ENCODE measurements at regions not wholly inside any gene's neighbourhood (a gene's known extent, or its start where the extent isn't known, plus 50 kb on each side); places are given as distances from the start of the nearest gene placed in this dataset.
A peak's percentile ranks its signal among the peaks of the same experiment; 100 is the strongest.

DNA sequence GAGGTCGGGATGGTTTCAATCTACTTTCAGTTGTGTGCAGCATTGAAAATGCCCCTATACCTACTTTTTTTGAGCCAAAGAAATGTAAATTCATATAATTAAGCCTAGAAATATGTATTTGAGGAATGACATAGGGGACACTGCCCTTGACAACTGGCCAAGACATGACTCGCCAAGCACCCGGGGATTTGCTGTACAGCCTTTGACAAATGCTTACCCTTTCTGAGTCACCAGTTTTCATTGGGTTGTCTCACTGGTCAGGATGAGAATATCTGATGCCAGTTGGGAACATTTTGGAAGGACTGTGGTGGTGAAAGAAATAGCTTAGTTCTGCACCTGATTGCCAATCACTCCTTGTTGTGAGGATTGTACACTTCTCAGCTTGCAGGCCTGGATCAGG is 166.8 kb upstream of the HABP2 start:
- TF ChIP-seq, protein P1, sequence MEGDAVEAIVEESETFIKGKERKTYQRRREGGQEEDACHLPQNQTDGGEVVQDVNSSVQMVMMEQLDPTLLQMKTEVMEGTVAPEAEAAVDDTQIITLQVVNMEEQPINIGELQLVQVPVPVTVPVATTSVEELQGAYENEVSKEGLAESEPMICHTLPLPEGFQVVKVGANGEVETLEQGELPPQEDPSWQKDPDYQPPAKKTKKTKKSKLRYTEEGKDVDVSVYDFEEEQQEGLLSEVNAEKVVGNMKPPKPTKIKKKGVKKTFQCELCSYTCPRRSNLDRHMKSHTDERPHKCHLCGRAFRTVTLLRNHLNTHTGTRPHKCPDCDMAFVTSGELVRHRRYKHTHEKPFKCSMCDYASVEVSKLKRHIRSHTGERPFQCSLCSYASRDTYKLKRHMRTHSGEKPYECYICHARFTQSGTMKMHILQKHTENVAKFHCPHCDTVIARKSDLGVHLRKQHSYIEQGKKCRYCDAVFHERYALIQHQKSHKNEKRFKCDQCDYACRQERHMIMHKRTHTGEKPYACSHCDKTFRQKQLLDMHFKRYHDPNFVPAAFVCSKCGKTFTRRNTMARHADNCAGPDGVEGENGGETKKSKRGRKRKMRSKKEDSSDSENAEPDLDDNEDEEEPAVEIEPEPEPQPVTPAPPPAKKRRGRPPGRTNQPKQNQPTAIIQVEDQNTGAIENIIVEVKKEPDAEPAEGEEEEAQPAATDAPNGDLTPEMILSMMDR (IDR thresholded peaks at IDR 0.05; ENCODE audit: low read depth, low read length): no peak
- peak; percentile 23 to 68 for DNase-seq (ENCODE audit: low read depth in 2 of 2)
- no peak overlapping the region for H3K4me3 ChIP-seq (replicated peaks in 1 of 2; ENCODE audit: low read depth in 2 of 2, low read length in 2 of 2)

DNA sequence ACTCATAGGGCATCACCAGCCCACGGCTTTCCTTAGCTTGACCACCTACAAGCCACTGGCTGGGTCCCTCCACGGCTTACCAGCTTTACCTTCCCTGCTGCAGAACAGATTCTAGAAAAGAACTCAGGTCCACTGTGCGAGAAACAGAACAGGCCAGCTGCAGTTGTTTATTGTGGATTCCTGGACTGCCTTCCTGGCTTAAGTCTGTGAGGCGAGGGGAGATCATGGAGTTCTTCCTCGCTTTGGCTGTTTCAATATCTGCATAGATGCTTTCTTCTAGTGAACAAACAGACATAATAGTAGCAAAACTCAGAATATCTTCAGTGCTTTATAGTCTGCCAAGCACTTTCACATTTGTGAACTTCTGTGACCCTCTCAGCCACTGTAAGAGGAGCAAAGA is 162.9 kb upstream of the HABP2 start:
- H3K4me3 ChIP-seq (replicated peaks in 1 of 2; ENCODE audit: low read depth in 2 of 2, low read length in 2 of 2): no peak overlapping the region
- TF ChIP-seq, protein P1 (IDR thresholded peaks at IDR 0.05; ENCODE audit: low read depth, low read length): no peak
- DNase-seq (ENCODE audit: low read depth in 2 of 2): no peak

DNA sequence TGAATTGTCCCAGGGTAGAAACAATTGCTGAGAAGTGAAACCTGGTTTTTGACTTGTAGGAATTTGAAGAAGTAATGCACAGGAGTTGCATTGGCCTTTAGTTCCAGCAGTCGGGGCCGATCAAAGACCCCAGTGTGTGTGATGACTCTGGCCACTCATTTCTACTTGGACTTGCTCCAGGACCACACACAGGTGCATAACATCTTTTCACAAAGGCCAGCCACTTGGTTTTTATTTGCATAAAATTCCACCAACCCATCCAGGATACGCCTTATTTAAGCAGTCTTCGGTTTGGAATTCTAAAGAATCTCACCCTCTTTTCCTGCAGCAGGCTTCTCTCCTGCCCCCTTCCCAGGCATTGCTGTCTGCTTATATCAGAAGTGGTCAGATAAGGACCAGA is 162.0 kb upstream of the HABP2 start:
- H3K4me3 ChIP-seq (replicated peaks in 1 of 2; ENCODE audit: low read depth in 2 of 2, low read length in 2 of 2): no peak overlapping the region
- DNase-seq (ENCODE audit: low read depth in 2 of 2): no peak
- TF ChIP-seq, protein P1 (IDR thresholded peaks at IDR 0.05; ENCODE audit: low read depth, low read length): no peak

DNA sequence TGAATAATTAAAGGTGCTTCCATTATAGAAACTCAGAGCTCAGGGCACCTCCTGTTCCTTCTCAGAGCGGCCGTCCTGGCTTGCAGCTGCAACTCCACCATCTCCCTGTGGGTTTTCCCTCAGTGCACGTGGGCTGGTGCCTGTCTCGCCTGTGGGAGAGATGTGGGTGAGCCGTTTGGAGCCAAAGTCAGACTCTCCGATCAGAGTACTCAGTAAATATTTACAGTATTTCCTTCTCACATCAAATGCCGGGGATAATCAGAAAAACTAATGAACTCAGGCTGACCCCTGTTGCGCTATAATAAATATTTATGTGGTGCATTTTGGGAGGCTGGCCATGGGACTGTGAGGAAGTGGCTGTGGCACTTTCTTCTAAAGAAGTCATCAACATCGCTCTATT is 155.8 kb upstream of the HABP2 start:
- no peak for DNase-seq (ENCODE audit: low read depth in 2 of 2)
- TF ChIP-seq, protein P1 (IDR thresholded peaks at IDR 0.05; ENCODE audit: low read depth, low read length): no peak
- no peak overlapping the region for H3K4me3 ChIP-seq (replicated peaks in 1 of 2; ENCODE audit: low read depth in 2 of 2, low read length in 2 of 2)

DNA sequence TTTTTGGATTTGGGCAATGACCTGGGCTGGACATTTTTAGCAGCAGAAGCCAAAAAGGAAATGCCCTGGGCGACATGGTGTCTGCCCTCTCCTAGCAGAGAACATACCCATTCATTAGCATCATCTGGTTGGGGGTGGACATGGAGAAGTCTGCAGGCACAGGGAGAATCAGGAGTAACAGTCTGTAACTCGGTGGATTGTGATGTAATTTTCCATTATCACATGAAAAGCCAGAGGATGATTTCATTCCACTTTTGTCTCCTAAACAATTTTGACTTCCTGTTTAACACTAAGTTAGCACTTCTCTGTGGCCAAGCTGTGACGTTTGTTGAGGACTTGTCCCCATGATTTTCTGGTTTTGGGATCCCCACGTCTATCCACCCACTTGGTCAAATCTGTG is 153.8 kb upstream of the HABP2 start:
- TF ChIP-seq, protein P1 (IDR thresholded peaks at IDR 0.05; ENCODE audit: low read depth, low read length): no peak
- DNase-seq (ENCODE audit: low read depth in 2 of 2): no peak
- H3K4me3 ChIP-seq (replicated peaks in 1 of 2; ENCODE audit: low read depth in 2 of 2, low read length in 2 of 2): no peak overlapping the region

DNA sequence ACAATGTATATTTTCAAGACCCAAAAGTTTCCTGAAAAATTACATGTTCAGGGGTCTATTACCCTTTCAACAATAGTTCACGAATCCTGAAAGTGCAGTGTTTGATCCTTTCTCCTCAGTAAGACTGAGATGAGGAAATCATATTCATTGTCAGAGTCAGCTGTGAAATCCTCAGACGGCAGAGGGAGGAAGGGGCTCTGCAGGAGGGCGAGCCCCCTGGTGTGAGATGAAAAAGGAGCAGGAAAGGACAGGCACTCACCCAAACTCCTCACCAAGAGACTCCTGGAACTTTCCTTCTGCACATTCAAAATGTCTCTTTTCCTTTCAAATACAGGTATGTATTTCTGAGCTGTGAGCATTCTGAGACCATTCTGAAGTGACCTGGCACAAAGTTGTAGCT is 150.3 kb upstream of the HABP2 start:
- no peak overlapping the region for H3K4me3 ChIP-seq (replicated peaks in 1 of 2; ENCODE audit: low read depth in 2 of 2, low read length in 2 of 2)
- TF ChIP-seq, protein P1 (IDR thresholded peaks at IDR 0.05; ENCODE audit: low read depth, low read length): no peak
- no peak for DNase-seq (ENCODE audit: low read depth in 2 of 2)

DNA sequence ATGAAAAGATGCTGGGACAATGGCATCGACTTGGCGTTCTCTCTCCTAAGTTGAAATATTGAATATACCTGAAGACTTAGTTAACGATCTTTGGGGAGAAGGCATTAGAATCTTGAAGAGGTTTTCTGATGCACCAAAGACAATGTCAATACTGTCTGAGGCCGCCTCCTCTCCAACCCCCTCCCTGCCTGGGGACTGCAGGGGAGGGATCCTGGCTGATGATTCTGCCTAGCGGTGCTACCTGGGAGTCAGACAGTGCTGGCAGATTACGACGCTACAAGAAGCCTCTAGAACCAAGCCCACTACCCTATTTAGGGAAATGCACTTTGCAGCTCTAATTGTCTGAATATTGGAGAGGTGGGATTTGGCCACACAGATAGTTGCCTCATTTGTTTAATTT is 145.6 kb upstream of the HABP2 start:
- DNase-seq (ENCODE audit: low read depth in 2 of 2): no peak
- TF ChIP-seq, protein P1 (IDR thresholded peaks at IDR 0.05; ENCODE audit: low read depth, low read length): no peak
- H3K4me3 ChIP-seq (replicated peaks in 1 of 2; ENCODE audit: low read depth in 2 of 2, low read length in 2 of 2): no peak overlapping the region

Data from cardiac fibroblast (primary cell).